Smooth muscle cell (in vitro differentiated cells): ENCODE measurements at regions not wholly inside any gene's neighbourhood (a gene's known extent, or its start where the extent isn't known, plus 50 kb on each side); places are given as distances from the start of the nearest gene placed in this dataset.

Experiments
- DNase-seq: peaks from one replicate; lab custom pipeline; 2025; ENCODE audit not compliant: unreplicated experiment; lab: John Stamatoyannopoulos, UW
- H2AFZ ChIP-seq: fragments of 200-600 bp; sonication (generic); 2 replicates; pipeline ENCODE4 v1.6.0; 2016; ENCODE audit warnings: antibody characterized with exemption, low read depth, mild to moderate bottlenecking
- H3F3A ChIP-seq: fragments of 200-600 bp; sonication (generic); 2 replicates; pipeline ENCODE4 v1.6.0; 2017; ENCODE audit warnings: antibody characterized with exemption, low read depth
- H3K27ac ChIP-seq: fragments of 200-600 bp; sonication (generic); 2 replicates; pipeline ENCODE4 v1.5.1; 2016; ENCODE audit warnings: low read depth, mild to moderate bottlenecking
- H3K27me3 ChIP-seq: fragments of 200-600 bp; sonication (generic); 2 replicates; pipeline ENCODE4 v1.6.1; 2016; ENCODE audit warnings: low read depth, mild to moderate bottlenecking
- H3K36me3 ChIP-seq: fragments of 200-600 bp; sonication (generic); 2 replicates; pipeline ENCODE4 v1.5.1; 2016; ENCODE audit warnings: low read depth
- H3K4me1 ChIP-seq: fragments of 200-600 bp; sonication (generic); 2 replicates; pipeline ENCODE4 v1.5.1; 2016; ENCODE audit warnings: low read depth
- H3K4me2 ChIP-seq: fragments of 200-600 bp; sonication (generic); 2 replicates; pipeline ENCODE4 v1.6.0; 2016; ENCODE audit warnings: mild to moderate bottlenecking
- H3K4me3 ChIP-seq: fragments of 200-600 bp; sonication (generic); 2 replicates; pipeline ENCODE4 v1.5.1; 2016; ENCODE audit warnings: mild to moderate bottlenecking
- H3K79me2 ChIP-seq: fragments of 200-600 bp; sonication (generic); 2 replicates; pipeline ENCODE4 v1.6.0; 2016; ENCODE audit warnings: low read depth, mild to moderate bottlenecking
- H3K9ac ChIP-seq: fragments of 200-600 bp; sonication (generic); 2 replicates; pipeline ENCODE4 v1.6.0; 2016; ENCODE audit warnings: low read depth
- H3K9me3 ChIP-seq: fragments of 200-600 bp; sonication (generic); replicated peaks from 2 replicates; pipeline ENCODE4 v1.5.1; 2016; ENCODE audit warnings: low read depth
- H4K20me1 ChIP-seq: fragments of 200-600 bp; sonication (generic); 2 replicates; pipeline ENCODE4 v1.6.0; 2016; ENCODE audit warnings: low read depth
- CTCF ChIP-seq: fragments of 200-600 bp; sonication (generic); IDR thresholded peaks from 2 replicates; pipeline ENCODE4 v1.5.1; 2017; ENCODE audit warnings: borderline replicate concordance, mild to moderate bottlenecking, antibody characterized with exemption; ENCODE audit not compliant: insufficient read depth, poor library complexity, severe bottlenecking
- WGBS: methylation state at CpG from one replicate; pipeline ENCODE4 v1.1.7; 2016; ENCODE audit warnings: low lambda C conversion rate; 5-methylcytosine and 5-hydroxymethylcytosine counted together

DNA sequence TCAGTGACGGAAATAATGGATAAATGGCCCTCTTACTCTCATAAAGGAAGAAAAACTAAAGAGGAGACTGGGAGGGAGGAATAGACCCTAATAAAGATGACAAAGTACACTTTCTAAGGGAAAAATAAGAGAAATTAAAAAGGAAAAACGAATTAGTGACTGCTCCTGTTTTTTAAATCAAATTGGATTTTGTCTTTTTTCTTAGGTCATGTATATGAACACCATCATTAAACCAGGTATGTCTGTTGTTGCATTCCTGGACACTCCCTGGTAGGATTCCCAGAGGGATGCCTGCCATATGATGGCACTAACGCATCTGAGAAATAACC lies 59.4 kb upstream of the BTN3A2 start:
- H3K9ac ChIP-seq = no peak overlapping the region
- peak overlapping the region; percentile 51 for H3K27ac ChIP-seq
- H3F3A ChIP-seq = peaks cover 3% of the 10 kb centered on the region
- peak overlapping the region; percentile 63 for H3K4me3 ChIP-seq
- no peaks in the 10 kb centered on the region for H3K9me3 ChIP-seq
- H3K79me2 ChIP-seq = no peaks in the 10 kb centered on the region
- WGBS = 44% methylated on average over 3 of the region's 3 CpGs
- TF ChIP-seq CTCF = no peak
- H2AFZ ChIP-seq = peak overlapping the region; percentile 59
- DNase-seq = no peak
- no peaks in the 10 kb centered on the region for H4K20me1 ChIP-seq
- H3K4me1 ChIP-seq = no peaks in the 10 kb centered on the region
- H3K36me3 ChIP-seq = no peaks in the 10 kb centered on the region
- H3K27me3 ChIP-seq = no peaks in the 10 kb centered on the region
- H3K4me2 ChIP-seq = peak overlapping the region; percentile 79

GRCh38 chr6:26306232-26306631 lies 58.8 kb upstream of the BTN3A2 start:
- H3K9ac ChIP-seq = no peak overlapping the region
- TF ChIP-seq CTCF = no peak
- no peaks in the 10 kb centered on the region for H3K79me2 ChIP-seq
- peaks cover 9% of the 10 kb centered on the region for H3F3A ChIP-seq
- no peak for DNase-seq
- H3K27me3 ChIP-seq = no peaks in the 10 kb centered on the region
- no peaks in the 10 kb centered on the region for H4K20me1 ChIP-seq
- no peak overlapping the region for H2AFZ ChIP-seq
- H3K4me2 ChIP-seq = no peak overlapping the region
- H3K4me1 ChIP-seq = no peaks in the 10 kb centered on the region
- H3K9me3 ChIP-seq = no peaks in the 10 kb centered on the region
- no peaks in the 10 kb centered on the region for H3K36me3 ChIP-seq
- H3K27ac ChIP-seq = no peak overlapping the region
- WGBS = 71% methylated on average over 3 of the region's 3 CpGs
- H3K4me3 ChIP-seq = no peak overlapping the region

GRCh38 chr6:26307850-26308249 lies 57.1 kb upstream of the BTN3A2 start:
- TF ChIP-seq CTCF = no peak
- H3K27ac ChIP-seq = no peak overlapping the region
- no peak overlapping the region for H2AFZ ChIP-seq
- no peaks in the 10 kb centered on the region for H3K4me1 ChIP-seq
- H3K36me3 ChIP-seq = no peaks in the 10 kb centered on the region
- H3K4me3 ChIP-seq = no peak overlapping the region
- H3K79me2 ChIP-seq = no peaks in the 10 kb centered on the region
- no peaks in the 10 kb centered on the region for H4K20me1 ChIP-seq
- no peak overlapping the region for H3K4me2 ChIP-seq
- H3F3A ChIP-seq = peaks cover 12% of the 10 kb centered on the region
- no peak for DNase-seq
- no peaks in the 10 kb centered on the region for H3K9me3 ChIP-seq
- H3K9ac ChIP-seq = no peak overlapping the region
- no peaks in the 10 kb centered on the region for H3K27me3 ChIP-seq

- Histone ChIP-seq H4K20me1 (no peaks in the 10 kb centered on the region), H3K4me1 (no peaks in the 10 kb centered on the region), H2AFZ (no peak overlapping the region), H3K4me2 (peak overlapping the region; percentile 15), H3K79me2 (no peaks in the 10 kb centered on the region), H3F3A (peaks cover 12% of the 10 kb centered on the region), H3K36me3 (no peaks in the 10 kb centered on the region), H3K27ac (peak overlapping the region; percentile 17), H3K9ac (no peak overlapping the region), H3K27me3 (no peaks in the 10 kb centered on the region), H3K4me3 (no peak overlapping the region), H3K9me3 (no peaks in the 10 kb centered on the region)
- 49% methylated on average over 3 of the region's 3 CpGs for WGBS
- TF ChIP-seq CTCF = no peak
- DNase-seq = no peak
Observed at GRCh38 chr6:26309731-26310142, 55.3 kb upstream of the BTN3A2 start.
